ENCODE measurements at regions not wholly inside any gene's neighbourhood (a gene's known extent, or its start where the extent isn't known, plus 50 kb on each side); places are given as distances from the start of the nearest gene placed in this dataset.
A peak's percentile ranks its signal among the peaks of the same experiment; 100 is the strongest.

- ATAC-seq, result peak; percentile 39
- no peak overlapping the region for H3K27ac ChIP-seq
Observed at GRCh38 chr11:22510010-22510409, 115.6 kb downstream of the FANCF start.

GRCh38 chr11:22508665-22509064 is 117.0 kb downstream of the FANCF start:
- Histone ChIP-seq H3K36me3 (no peaks in the 10 kb centered on the region), H3K27me3 (no peaks in the 10 kb centered on the region), H3K27ac (no peak overlapping the region), H3K4me3 (no peak overlapping the region), H3K4me1 (peaks cover 0 to 8% (median 0%) of the 10 kb centered on the region in 3 donors), H3K9me3 (no peaks in the 10 kb centered on the region)
- 72 to 73% methylated on average over 2 of the region's 2 CpGs for WGBS, 2 donors (ENCODE audit: low coverage in 1 of 2)
- TF ChIP-seq POLR2AphosphoS5 (IDR thresholded peaks at IDR 0.05) (no peak), CTCF (IDR thresholded peaks at IDR 0.05) (no peak), EP300 (IDR thresholded peaks at IDR 0.05) (no peak), POLR2A (IDR thresholded peaks at IDR 0.05) (no peak)
- no peak for ATAC-seq

More at GRCh38 chr11:22510010-22510409, 115.6 kb downstream of the FANCF start:
- Histone ChIP-seq H3K4me1 (peaks cover 0 to 8% (median 0%) of the 10 kb centered on the region in 3 donors), H3K9me3 (no peaks in the 10 kb centered on the region), H3K4me3 (no peak overlapping the region), H3K27me3 (no peaks in the 10 kb centered on the region), H3K36me3 (no peaks in the 10 kb centered on the region)
- TF ChIP-seq POLR2AphosphoS5 (IDR thresholded peaks at IDR 0.05) (no peak), POLR2A (IDR thresholded peaks at IDR 0.05) (no peak), CTCF (IDR thresholded peaks at IDR 0.05) (no peak), EP300 (IDR thresholded peaks at IDR 0.05) (no peak)
- WGBS, 2 donors (ENCODE audit: low coverage in 1 of 2), result 23% methylated on average over 2 of the region's 2 CpGs; no CpG with 5 or more reads in 1 of the 2 donors

DNA sequence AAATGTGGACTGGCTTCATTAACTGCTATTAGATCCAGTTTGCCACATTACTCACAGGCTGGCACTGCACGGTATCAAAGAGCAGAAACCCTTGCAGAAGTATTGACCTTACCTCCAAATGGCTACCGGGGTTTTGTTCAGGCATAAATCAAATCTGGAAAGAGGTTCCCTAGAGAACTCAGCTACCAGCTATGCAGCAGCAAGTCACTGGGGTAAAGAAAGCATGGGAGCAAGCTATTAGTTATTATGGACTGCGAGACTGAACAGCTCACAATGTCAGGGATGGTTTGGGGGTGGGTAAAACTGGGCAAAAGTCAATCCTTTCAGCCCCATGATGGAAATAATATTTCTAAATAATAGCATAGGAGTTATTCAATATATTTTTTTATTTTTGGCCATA is 128.1 kb downstream of the FANCF start:
- no peak for ATAC-seq
- Histone ChIP-seq H3K27me3 (no peaks in the 10 kb centered on the region), H3K9me3 (no peaks in the 10 kb centered on the region), H3K4me3 (no peak overlapping the region), H3K27ac (no peak overlapping the region), H3K4me1 (no peaks in the 10 kb centered on the region), H3K36me3 (no peaks in the 10 kb centered on the region)
- whole genome bisulfite sequencing, 2 donors (ENCODE audit: low coverage in 1 of 2), result 54 to 60% methylated on average over 2 to 3 of the region's 3 CpGs
- TF ChIP-seq POLR2AphosphoS5 (IDR thresholded peaks at IDR 0.05) (no peak), CTCF (IDR thresholded peaks at IDR 0.05) (no peak), POLR2A (IDR thresholded peaks at IDR 0.05) (no peak), EP300 (IDR thresholded peaks at IDR 0.05) (no peak)

GRCh38 chr11:22491555-22492225 is 133.9 kb downstream of the FANCF start:
- Histone ChIP-seq H3K4me3 (no peak overlapping the region), H3K36me3 (no peaks in the 10 kb centered on the region), H3K27ac (no peak overlapping the region), H3K27me3 (no peaks in the 10 kb centered on the region), H3K9me3 (no peaks in the 10 kb centered on the region), H3K4me1 (no peaks in the 10 kb centered on the region)
- WGBS, 2 donors (ENCODE audit: low coverage in 1 of 2), result 38 to 52% methylated on average over 7 to 16 of the region's 16 CpGs
- TF ChIP-seq POLR2A (IDR thresholded peaks at IDR 0.05), result no peak
- no peak for TF ChIP-seq CTCF (IDR thresholded peaks at IDR 0.05)
- no peak for TF ChIP-seq EP300 (IDR thresholded peaks at IDR 0.05)
- TF ChIP-seq POLR2AphosphoS5 (IDR thresholded peaks at IDR 0.05), result no peak
- ATAC-seq, result no peak
